DND-41 (cell line): ENCODE measurements at regions not wholly inside any gene's neighbourhood (a gene's known extent, or its start where the extent isn't known, plus 50 kb on each side); places are given as distances from the start of the nearest gene placed in this dataset.

Source experiments
- ATAC-seq: fragments of 200-7000 bp; cut with Tn5 transposase; 3 replicates; pipeline ENCODE4 v1.9.1; 2021; ENCODE audit warnings: low read depth; ENCODE audit not compliant: insufficient read depth
- DNase-seq: peaks from one replicate; pipeline ENCODE4 v3.0.0-alpha.2; 2020
- H2AFZ ChIP-seq: 2 replicates; pipeline ENCODE4 v1.6.0; 2012; ENCODE audit warnings: low read depth, low read length
- H3K27ac ChIP-seq: 2 replicates; pipeline ENCODE4 v1.5.1; 2012; ENCODE audit warnings: low read length, inconsistent platforms
- H3K27me3 ChIP-seq: fragments of 200-600 bp; sonication (generic); 2 replicates; pipeline ENCODE4 v1.6.0; 2012; ENCODE audit warnings: low read length, mild to moderate bottlenecking, inconsistent platforms; ENCODE audit not compliant: insufficient read depth, poor library complexity
- H3K36me3 ChIP-seq: 2 replicates; pipeline ENCODE4 v1.5.1; 2012; ENCODE audit warnings: low read length, inconsistent platforms; ENCODE audit not compliant: insufficient read depth
- H3K4me1 ChIP-seq: 2 replicates; pipeline ENCODE4 v1.5.1; 2012; ENCODE audit warnings: mild to moderate bottlenecking, low read length; ENCODE audit not compliant: insufficient read depth
- H3K4me2 ChIP-seq: 2 replicates; pipeline ENCODE4 v1.6.0; 2012; ENCODE audit warnings: mild to moderate bottlenecking, moderate library complexity, low read length, inconsistent platforms; ENCODE audit not compliant: insufficient read depth
- H3K4me3 ChIP-seq, 2 experiments: fragments of 200-600 bp in 1 of 2; shearing (Covaris generic) in 1 of 2; 2 replicates each; pipeline ENCODE4 v1.5.1; 2012 to 2016; ENCODE audit warnings: inconsistent platforms in 2 of 2, low read length in 2 of 2, mild to moderate bottlenecking in 2 of 2, low read depth in 1 of 2, moderate library complexity in 1 of 2
- H3K79me2 ChIP-seq: 2 replicates; pipeline ENCODE4 v1.6.0; 2012; ENCODE audit warnings: low read length, inconsistent platforms; ENCODE audit not compliant: insufficient read depth
- H3K9ac ChIP-seq: 2 replicates; pipeline ENCODE4 v1.6.0; 2012; ENCODE audit warnings: low read depth, mild to moderate bottlenecking, inconsistent platforms, low read length, moderate library complexity
- H3K9me3 ChIP-seq: 2 replicates; pipeline ENCODE4 v1.5.1; 2012; ENCODE audit warnings: low read length, moderate library complexity, mild to moderate bottlenecking, inconsistent platforms; ENCODE audit not compliant: insufficient read depth, severe bottlenecking
- H4K20me1 ChIP-seq: 2 replicates; pipeline ENCODE4 v1.6.0; 2012; ENCODE audit warnings: low read length; ENCODE audit not compliant: insufficient read depth
- CTCF ChIP-seq: IDR thresholded peaks from 2 replicates; pipeline ENCODE4 v1.5.1; 2012; ENCODE audit warnings: borderline replicate concordance, low read length, moderate library complexity, mild to moderate bottlenecking; ENCODE audit not compliant: poor library complexity, severe bottlenecking; ENCODE audit errors: extremely low read depth
- EZH2 ChIP-seq: IDR thresholded peaks from 3 replicates; pipeline ENCODE4 v1.6.1; 2012; ENCODE audit warnings: borderline replicate concordance, low read depth, mild to moderate bottlenecking, moderate library complexity, low read length, inconsistent platforms; ENCODE audit not compliant: severe bottlenecking

- no peak overlapping the region for H3K4me2 ChIP-seq
- H2AFZ ChIP-seq, result no peak overlapping the region
- no peaks in the 10 kb centered on the region for H3K36me3 ChIP-seq
- no peaks in the 10 kb centered on the region for H3K79me2 ChIP-seq
- no peak for ATAC-seq
- no peaks in the 10 kb centered on the region for H3K9me3 ChIP-seq
- DNase-seq, result no peak
- no peaks in the 10 kb centered on the region for H4K20me1 ChIP-seq
- no peak overlapping the region for H3K27ac ChIP-seq
- TF ChIP-seq CTCF (no peak), EZH2 (no peak)
- no peak overlapping the region for H3K9ac ChIP-seq
- H3K4me3 ChIP-seq, result no peak overlapping the region
- H3K4me1 ChIP-seq, result no peaks in the 10 kb centered on the region
- no peaks in the 10 kb centered on the region for H3K27me3 ChIP-seq
Measured at GRCh38 chr10:106033065-106033464, 1131.4 kb downstream of the SORCS1 start.

GRCh38 chr10:106032450-106033002 lies 1132.0 kb downstream of the SORCS1 start:
- H3K4me3 ChIP-seq, result no peak overlapping the region
- no peaks in the 10 kb centered on the region for H3K9me3 ChIP-seq
- no peak overlapping the region for H2AFZ ChIP-seq
- TF ChIP-seq CTCF (no peak), EZH2 (no peak)
- no peaks in the 10 kb centered on the region for H3K4me1 ChIP-seq
- DNase-seq, result no peak
- no peaks in the 10 kb centered on the region for H3K36me3 ChIP-seq
- H3K79me2 ChIP-seq, result no peaks in the 10 kb centered on the region
- H3K9ac ChIP-seq, result no peak overlapping the region
- no peak overlapping the region for H3K27ac ChIP-seq
- ATAC-seq, result no peak
- no peaks in the 10 kb centered on the region for H4K20me1 ChIP-seq
- H3K4me2 ChIP-seq, result no peak overlapping the region
- no peaks in the 10 kb centered on the region for H3K27me3 ChIP-seq

- no peak for DNase-seq
- Histone ChIP-seq H3K27ac (no peak overlapping the region), H3K27me3 (no peaks in the 10 kb centered on the region), H3K4me2 (no peak overlapping the region), H3K36me3 (no peaks in the 10 kb centered on the region), H3K9me3 (no peaks in the 10 kb centered on the region), H3K79me2 (no peaks in the 10 kb centered on the region), H3K4me1 (no peaks in the 10 kb centered on the region), H3K9ac (no peak overlapping the region), H3K4me3 (no peak overlapping the region), H4K20me1 (no peaks in the 10 kb centered on the region), H2AFZ (no peak overlapping the region)
- TF ChIP-seq EZH2 (no peak), CTCF (no peak)
- ATAC-seq, result no peak
Measured at GRCh38 chr10:106027240-106027639, 1137.3 kb downstream of the SORCS1 start.

DNA sequence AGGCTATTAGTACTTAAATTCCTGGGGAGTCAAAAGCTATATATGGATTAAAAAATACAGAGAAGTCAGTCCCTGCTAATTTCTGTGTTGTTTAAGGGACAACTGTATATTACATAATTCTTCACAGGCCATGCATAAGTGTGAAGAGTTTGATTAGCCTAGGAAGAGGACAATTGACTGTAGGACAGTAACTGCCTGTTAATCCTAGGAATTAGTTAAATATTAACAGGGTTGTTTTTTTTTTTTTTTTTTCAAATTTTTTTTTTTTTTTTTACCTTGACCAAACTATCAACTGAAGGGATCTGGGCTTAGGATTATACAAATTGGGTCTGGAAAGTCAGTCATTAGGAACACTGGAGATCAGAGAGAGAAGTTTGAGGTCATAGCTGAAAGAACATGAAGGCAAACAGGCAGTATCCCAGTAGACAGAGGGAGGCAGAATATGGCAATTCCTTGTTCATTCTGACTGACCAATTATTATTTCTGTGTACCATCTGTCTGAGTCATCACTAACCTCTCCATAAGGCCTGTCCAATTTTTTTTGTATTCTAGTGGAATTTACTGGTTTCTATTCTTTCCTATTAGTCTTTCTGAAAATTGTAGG lies 1139.2 kb downstream of the SORCS1 start:
- no peak overlapping the region for H3K27ac ChIP-seq
- H3K27me3 ChIP-seq, result no peaks in the 10 kb centered on the region
- no peak for TF ChIP-seq CTCF
- no peak for TF ChIP-seq EZH2
- no peak overlapping the region for H3K4me3 ChIP-seq
- no peak overlapping the region for H2AFZ ChIP-seq
- no peaks in the 10 kb centered on the region for H3K79me2 ChIP-seq
- H3K4me2 ChIP-seq, result no peak overlapping the region
- ATAC-seq, result no peak
- H3K4me1 ChIP-seq, result no peaks in the 10 kb centered on the region
- H3K9ac ChIP-seq, result no peak overlapping the region
- no peaks in the 10 kb centered on the region for H3K9me3 ChIP-seq
- DNase-seq, result no peak
- H4K20me1 ChIP-seq, result no peaks in the 10 kb centered on the region
- H3K36me3 ChIP-seq, result no peaks in the 10 kb centered on the region
